H1 (cell line): ENCODE measurements at regions not wholly inside any gene's neighbourhood (a gene's known extent, or its start where the extent isn't known, plus 50 kb on each side); places are given as distances from the start of the nearest gene placed in this dataset.

Experiments used
- CTCF ChIA-PET: fragments of 300-600 bp; sonication (Branson Sonifier 250); formaldehyde crosslinking; loops from one replicate; lab custom pipeline; 2021; ENCODE audit not compliant: partially characterized antibody; lab: Charles Lee
- POLR2A ChIA-PET: fragments of 300-600 bp; sonication (Branson Sonifier 250); formaldehyde crosslinking; loops from one replicate; lab custom pipeline; 2021; ENCODE audit warnings: inconsistent platforms; ENCODE audit not compliant: partially characterized antibody; lab: Charles Lee
- DNase-seq, 2 experiments: peaks; one replicate each; pipeline versions ENCODE4 v3.0.0 to v3.0.0-alpha.2; 2010 to 2022; ENCODE audit warnings: low spot score in 2 of 2, low read depth in 1 of 2, mixed read lengths in 1 of 2
- FAIRE-seq: peaks from 2 replicates; lab custom pipeline; 2011; peaks lifted over from hg19 to GRCh38; lab: Jason Lieb, UNC
- H2AFZ ChIP-seq: 2 replicates; pipeline ENCODE4 v1.8.1; 2012; ENCODE audit warnings: low read length, inconsistent platforms
- H2AK5ac ChIP-seq: 2 replicates; pipeline ENCODE4 v1.6.1; 2013; ENCODE audit warnings: low read depth, low read length
- H2BK120ac ChIP-seq: replicated peaks from 2 replicates; pipeline ENCODE3; 2013; ENCODE audit warnings: low read depth, low read length, inconsistent platforms
- H2BK12ac ChIP-seq: 2 replicates; pipeline ENCODE4 v1.6.1; 2013; ENCODE audit warnings: low read depth, low read length
- H2BK15ac ChIP-seq: 2 replicates; pipeline ENCODE4 v1.6.1; 2013; ENCODE audit warnings: low read length
- H2BK20ac ChIP-seq: 2 replicates; pipeline ENCODE4 v1.6.1; 2013; ENCODE audit warnings: low read length
- H2BK5ac ChIP-seq: 2 replicates; pipeline ENCODE4 v1.6.1; 2013; ENCODE audit warnings: low read depth, low read length
- H3K14ac ChIP-seq: 2 replicates; pipeline ENCODE4 v1.6.1; 2013; ENCODE audit warnings: inconsistent platforms; ENCODE audit not compliant: insufficient read length
- H3K18ac ChIP-seq: 2 replicates; pipeline ENCODE4 v1.6.1; 2013; ENCODE audit warnings: low read length; ENCODE audit errors: extremely low read depth
- H3K23ac ChIP-seq: 2 replicates; pipeline ENCODE4 v1.6.1; 2013; ENCODE audit warnings: inconsistent platforms; ENCODE audit not compliant: insufficient read length
- H3K23me2 ChIP-seq: 2 replicates; pipeline ENCODE4 v1.6.1; 2013; ENCODE audit warnings: low read depth, low read length
- H3K27ac ChIP-seq: 2 replicates; pipeline ENCODE4 v1.6.1; 2011; ENCODE audit warnings: low read depth, low read length, inconsistent platforms
- H3K27me3 ChIP-seq, 4 experiments: replicated peaks in 1 of 4; 1 replicate in 1 of 4; 2 replicates in 3 of 4; pipeline versions ENCODE4 v1.6.1 to v1.8.1; 2011 to 2013; ENCODE audit warnings: low read length in 3 of 4, mild to moderate bottlenecking in 3 of 4, inconsistent platforms in 2 of 4, mixed read lengths in 2 of 4, moderate library complexity in 1 of 4; ENCODE audit not compliant: control insufficient read depth in 3 of 4, insufficient read depth in 3 of 4; ENCODE audit errors: extremely low read depth in 1 of 4
- H3K36me3 ChIP-seq, 4 experiments: 2 replicates each; pipeline versions ENCODE4 v1.6.1 to v1.8.1; 2011 to 2013; ENCODE audit warnings: mild to moderate bottlenecking in 4 of 4, low read length in 3 of 4, moderate library complexity in 2 of 4, control low read depth in 1 of 4, inconsistent platforms in 1 of 4; ENCODE audit not compliant: insufficient read depth in 4 of 4, control insufficient read depth in 2 of 4
- H3K4ac ChIP-seq: replicated peaks from 2 replicates; pipeline ENCODE3; 2013; ENCODE audit warnings: low read length, low read depth, mixed read lengths, inconsistent platforms; ENCODE audit not compliant: insufficient read length
- H3K4me1 ChIP-seq, 4 experiments: replicated peaks in 1 of 4; 1 replicate in 1 of 4; 2 replicates in 3 of 4; pipeline versions ENCODE4 v1.6.1 to v1.8.1; 2011 to 2013; ENCODE audit warnings: low read length in 3 of 4, inconsistent platforms in 2 of 4, mixed read lengths in 1 of 4; ENCODE audit not compliant: insufficient read depth in 4 of 4, control insufficient read depth in 3 of 4
- H3K4me2 ChIP-seq, 2 experiments: 2 replicates each; pipeline versions ENCODE4 v1.6.1 to v1.8.1; 2011 to 2013; ENCODE audit warnings: low read depth in 2 of 2, low read length in 2 of 2, control low read depth in 1 of 2, inconsistent platforms in 1 of 2, mild to moderate bottlenecking in 1 of 2; ENCODE audit not compliant: insufficient read depth in 1 of 2
- H3K4me3 ChIP-seq, 4 experiments: fragments of 200-600, 300-600 bp in 1 of 4; sonication (generic), shearing (Covaris generic), sonication (Bioruptor Twin) in 1 of 4; 2 replicates each; pipeline versions ENCODE4 v1.5.1 to v1.8.1; 2011 to 2016; ENCODE audit warnings: low read length in 4 of 4, low read depth in 3 of 4, control low read depth in 2 of 4, inconsistent platforms in 2 of 4, mild to moderate bottlenecking in 2 of 4, mixed read lengths in 1 of 4, moderate library complexity in 1 of 4; ENCODE audit not compliant: insufficient read depth in 2 of 4; ENCODE audit errors: extremely low read depth in 1 of 4
- H3K56ac ChIP-seq: replicated peaks from 2 replicates; pipeline ENCODE3; 2013; ENCODE audit warnings: low read depth, mild to moderate bottlenecking, mixed read lengths, low read length, inconsistent platforms; ENCODE audit not compliant: insufficient read length
- H3K79me1 ChIP-seq: 2 replicates; pipeline ENCODE4 v1.6.1; 2013; ENCODE audit warnings: low read depth, low read length, control low read depth
- H3K79me2 ChIP-seq, 2 experiments: 2 replicates each; pipeline versions ENCODE4 v1.6.1 to v1.8.1; 2012 to 2013; ENCODE audit warnings: low read length in 2 of 2, mild to moderate bottlenecking in 2 of 2, inconsistent platforms in 1 of 2; ENCODE audit not compliant: insufficient read depth in 2 of 2, control insufficient read depth in 1 of 2
- H3K9ac ChIP-seq, 4 experiments: replicated peaks in 1 of 4; 1 replicate in 1 of 4; 2 replicates in 3 of 4; pipeline versions ENCODE4 v1.6.1 to v1.8.1; 2011 to 2013; ENCODE audit warnings: low read depth in 3 of 4, low read length in 3 of 4, control low read depth in 2 of 4, mild to moderate bottlenecking in 2 of 4, moderate library complexity in 2 of 4, inconsistent platforms in 1 of 4; ENCODE audit errors: extremely low read depth in 1 of 4
- H3K9me3 ChIP-seq, 2 experiments: 2 replicates each; pipeline versions ENCODE4 v1.6.1 to v1.8.1; 2012 to 2013; ENCODE audit warnings: mild to moderate bottlenecking in 2 of 2, moderate library complexity in 2 of 2, control low read depth in 1 of 2, inconsistent platforms in 1 of 2, low read depth in 1 of 2, low read length in 1 of 2, mixed read lengths in 1 of 2; ENCODE audit not compliant: insufficient read depth in 2 of 2
- H4K20me1 ChIP-seq, 2 experiments: replicated peaks in 1 of 2; 2 replicates each; pipeline versions ENCODE3 to v1.8.1; 2011 to 2013; ENCODE audit warnings: inconsistent platforms in 2 of 2, low read length in 2 of 2, mild to moderate bottlenecking in 1 of 2; ENCODE audit not compliant: insufficient read depth in 2 of 2, control insufficient read depth in 1 of 2
- H4K5ac ChIP-seq: 2 replicates; pipeline ENCODE4 v1.6.1; 2013; ENCODE audit warnings: low read length, low read depth, mixed read lengths, inconsistent platforms; ENCODE audit not compliant: insufficient read length
- H4K8ac ChIP-seq: 2 replicates; pipeline ENCODE4 v1.8.0; 2013; ENCODE audit warnings: mild to moderate bottlenecking, moderate library complexity, low read length, inconsistent platforms; ENCODE audit not compliant: insufficient read depth; ENCODE audit errors: extremely low read depth
- H4K91ac ChIP-seq: replicated peaks from 2 replicates; pipeline ENCODE3; 2013; ENCODE audit warnings: low read length, mixed read lengths, inconsistent platforms; ENCODE audit not compliant: insufficient read length
- BCL11A ChIP-seq, 2 experiments: IDR thresholded peaks; one replicate each; pipeline ENCODE4 v1.6.1; 2011; ENCODE audit warnings: low read depth in 2 of 2, low read length in 2 of 2, mild to moderate bottlenecking in 2 of 2
- CTBP2 ChIP-seq: IDR thresholded peaks from 2 replicates; pipeline ENCODE4 v1.7.0; 2011; ENCODE audit warnings: borderline replicate concordance, mild to moderate bottlenecking, moderate library complexity, mixed read lengths, low read length; ENCODE audit not compliant: insufficient read depth, insufficient read length
- JUND ChIP-seq: IDR thresholded peaks from 2 replicates; pipeline ENCODE4 v1.6.1; 2011; ENCODE audit warnings: mild to moderate bottlenecking, improper control_type of control experiment, low read length
- KDM1A ChIP-seq: fragments of 200-600, 300-600 bp; sonication (generic); IDR thresholded peaks from 2 replicates; pipeline ENCODE4 v1.7.1; 2016; ENCODE audit warnings: mild to moderate bottlenecking, low read length, borderline replicate concordance
- MAFK ChIP-seq: IDR thresholded peaks from 2 replicates; pipeline ENCODE4 v1.6.1; 2012; ENCODE audit warnings: low read depth, mild to moderate bottlenecking, improper control_type of control experiment, low read length
- SAP30 ChIP-seq: fragments of 300-600 bp; sonication (generic); IDR thresholded peaks from 2 replicates; pipeline ENCODE4 v1.7.1; 2012; ENCODE audit warnings: low read length, moderate library complexity, mild to moderate bottlenecking, inconsistent platforms; ENCODE audit not compliant: insufficient read depth, insufficient replicate concordance
- WGBS, 2 experiments: shearing (Covaris generic) in 1 of 2; methylation state at CpG; one replicate each; pipeline versions ENCODE4 v1.1.6 to v1.1.7; 2013 to 2015; ENCODE audit warnings: low lambda C conversion rate in 2 of 2, mixed read lengths in 2 of 2, inconsistent platforms in 1 of 2, low coverage in 1 of 2, missing lambda C conversion rate in 1 of 2; ENCODE audit not compliant: insufficient replicate concordance in 2 of 2, insufficient coverage in 1 of 2, insufficient read length in 1 of 2; ENCODE audit errors: extremely low coverage in 1 of 2, missing lambda C conversion rate in 1 of 2; 5-methylcytosine and 5-hydroxymethylcytosine counted together
- TF ChIP-seq, protein P1 (sequence below): IDR thresholded peaks from 2 replicates; pipeline ENCODE4 v1.6.1; 2011; ENCODE audit warnings: low read length, improper control_type of control experiment
- TF ChIP-seq, protein P2 (sequence below): IDR thresholded peaks from 2 replicates; pipeline ENCODE4 v1.6.1; 2012; ENCODE audit warnings: low read length, inconsistent platforms

DNA sequence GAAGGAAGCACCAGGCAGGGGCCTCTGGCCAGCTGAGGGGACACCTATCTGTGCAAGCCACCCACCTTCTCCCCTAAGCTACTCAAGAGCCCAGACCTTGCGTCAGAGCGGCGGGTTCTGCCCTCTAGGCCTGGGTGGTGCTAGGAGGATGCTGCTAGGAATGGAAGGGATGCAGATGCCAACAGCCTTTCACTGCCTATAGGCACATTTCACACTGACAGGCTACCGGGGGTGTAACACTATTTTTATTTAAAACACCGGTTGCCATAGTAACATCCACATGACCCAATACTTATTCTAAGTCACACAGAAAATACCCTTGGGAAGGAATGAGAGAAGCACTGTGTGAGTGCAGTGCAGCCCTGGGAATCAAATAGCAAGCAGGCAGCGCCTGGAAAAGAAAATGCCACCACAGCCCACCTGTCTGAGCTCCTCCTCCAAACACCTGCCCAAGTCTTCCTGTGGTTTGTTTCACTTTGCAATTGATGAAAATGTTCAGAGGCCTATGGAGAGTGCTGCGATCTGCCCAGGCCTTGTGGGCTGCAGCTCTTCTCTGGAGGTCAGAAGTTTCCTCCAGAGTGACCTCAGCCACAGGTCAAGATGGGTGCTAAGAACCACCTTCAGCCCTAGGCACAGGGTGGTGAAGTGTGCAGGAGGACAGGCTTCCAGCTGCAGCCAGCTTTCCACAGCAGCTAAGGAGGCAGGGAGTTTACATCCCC lies 113.5 kb upstream of the TOPAZ1 start:
- Histone ChIP-seq H3K14ac (peak overlapping the region; percentile 52), H3K36me3 (no peaks in the 10 kb centered on the region)
- CTCF ChIA-PET = interaction anchor here (0.8 to 2.3 kb wide), 7 partner anchors 9 to 108 kb away, joined by 3 to 6 read pairs (median 3); no protein-coding TSS in a partner anchor
- TF ChIP-seq, protein P1, sequence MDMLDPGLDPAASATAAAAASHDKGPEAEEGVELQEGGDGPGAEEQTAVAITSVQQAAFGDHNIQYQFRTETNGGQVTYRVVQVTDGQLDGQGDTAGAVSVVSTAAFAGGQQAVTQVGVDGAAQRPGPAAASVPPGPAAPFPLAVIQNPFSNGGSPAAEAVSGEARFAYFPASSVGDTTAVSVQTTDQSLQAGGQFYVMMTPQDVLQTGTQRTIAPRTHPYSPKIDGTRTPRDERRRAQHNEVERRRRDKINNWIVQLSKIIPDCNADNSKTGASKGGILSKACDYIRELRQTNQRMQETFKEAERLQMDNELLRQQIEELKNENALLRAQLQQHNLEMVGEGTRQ = no peak
- TF ChIP-seq KDM1A (no peak), JUND (no peak), BCL11A (IDR thresholded peaks at IDR 0.05; ENCODE audit: low read depth in 2 of 2, low read length in 2 of 2) (no peak), SAP30 (no peak), CTBP2 (no peak), MAFK (no peak)
- TF ChIP-seq, protein P2, sequence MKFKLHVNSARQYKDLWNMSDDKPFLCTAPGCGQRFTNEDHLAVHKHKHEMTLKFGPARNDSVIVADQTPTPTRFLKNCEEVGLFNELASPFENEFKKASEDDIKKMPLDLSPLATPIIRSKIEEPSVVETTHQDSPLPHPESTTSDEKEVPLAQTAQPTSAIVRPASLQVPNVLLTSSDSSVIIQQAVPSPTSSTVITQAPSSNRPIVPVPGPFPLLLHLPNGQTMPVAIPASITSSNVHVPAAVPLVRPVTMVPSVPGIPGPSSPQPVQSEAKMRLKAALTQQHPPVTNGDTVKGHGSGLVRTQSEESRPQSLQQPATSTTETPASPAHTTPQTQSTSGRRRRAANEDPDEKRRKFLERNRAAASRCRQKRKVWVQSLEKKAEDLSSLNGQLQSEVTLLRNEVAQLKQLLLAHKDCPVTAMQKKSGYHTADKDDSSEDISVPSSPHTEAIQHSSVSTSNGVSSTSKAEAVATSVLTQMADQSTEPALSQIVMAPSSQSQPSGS = no peak

More for the DNA sequence above, 113.5 kb upstream of the TOPAZ1 start:
- H3K27me3 ChIP-seq = no peaks in the 10 kb centered on the region
- H3K23ac ChIP-seq = no peak overlapping the region
- H3K9ac ChIP-seq = no peak overlapping the region
- H4K20me1 ChIP-seq = no peaks in the 10 kb centered on the region
- no peaks in the 10 kb centered on the region for H3K79me2 ChIP-seq
- H2BK12ac ChIP-seq = peak overlapping the region; percentile 60; the same call in 1 of the 2 replicates
- no peak overlapping the region for H4K8ac ChIP-seq
- no peak overlapping the region for H2BK15ac ChIP-seq
- no peak overlapping the region for H2AK5ac ChIP-seq
- no peaks in the 10 kb centered on the region for H3K23me2 ChIP-seq
- POLR2A ChIA-PET = interaction anchor here (0.6 kb wide), 1 partner anchor 73 kb away, joined by 4 read pairs; no protein-coding TSS in a partner anchor
- H2BK120ac ChIP-seq = no peak overlapping the region
- H3K4ac ChIP-seq = no peak overlapping the region
- peak overlapping the region; percentile 21 for H4K5ac ChIP-seq
- FAIRE-seq (peak; percentile 50), DNase-seq (peak in 1 of 2 experiments; percentile 52)
- no peak overlapping the region for H3K56ac ChIP-seq
- H3K4me1 ChIP-seq = peaks cover 0 to 6% (median 4%) of the 10 kb centered on the region in 4 experiments; a peak in 4 of 7 replicates
- peak overlapping the region; percentile 95; the same call in 1 of the 2 replicates for H2AFZ ChIP-seq
- H2BK5ac ChIP-seq = no peak overlapping the region; the same call in 1 of the 2 replicates
- peak overlapping the region in 1 of 2 experiments; percentile 17; a peak in 1 of 4 replicates for H3K4me2 ChIP-seq
- H3K4me3 ChIP-seq = no peak overlapping the region
- H3K79me1 ChIP-seq = no peaks in the 10 kb centered on the region
- H2BK20ac ChIP-seq = no peak overlapping the region
- WGBS, 2 experiments = 50% methylated on average over 7 of the region's 7 CpGs; no CpG with 5 or more reads in 1 of the 2 experiments
- no peaks in the 10 kb centered on the region for H3K9me3 ChIP-seq
- no peak overlapping the region for H4K91ac ChIP-seq
- H3K18ac ChIP-seq = no peak overlapping the region
- H3K27ac ChIP-seq = 0 out of 2 replicates have a peak overlapping the region, but pooled peaks have one; percentile 42
